Transverse colon (tissue), 4 donors: ENCODE measurements at regions not wholly inside any gene's neighbourhood (a gene's known extent, or its start where the extent isn't known, plus 50 kb on each side); places are given as distances from the start of the nearest gene placed in this dataset.

Experiments used
- EP300 ChIP-seq: sonication (generic); formaldehyde crosslinking; IDR thresholded peaks from one replicate; pipeline ENCODE4 v1.6.1; 2017; ENCODE audit warnings: antibody characterized with exemption, low read depth
- POLR2A ChIP-seq: fragments of 450-650 bp; IDR thresholded peaks from one replicate; pipeline ENCODE4 v1.6.1; 2016; ENCODE audit warnings: antibody characterized with exemption, mild to moderate bottlenecking, moderate library complexity
- POLR2AphosphoS5 ChIP-seq, 3 donors: sonication (generic); formaldehyde crosslinking; IDR thresholded peaks; one replicate each; pipeline ENCODE4 v1.6.1; 2016; ENCODE audit warnings: antibody characterized with exemption in 3 of 3
- TF ChIP-seq, protein P1 (sequence below), 5 experiments: fragments of 200-600 bp in 3 of 5; fragments of 450-650 bp in 2 of 5; sonication (generic) in 3 of 5; IDR thresholded peaks; 1 replicate in 2 of 5; 2 replicates in 3 of 5; pipeline ENCODE4 v1.5.1; 2016 to 2017; ENCODE audit warnings: antibody characterized with exemption in 5 of 5, inconsistent platforms in 3 of 5, mild to moderate bottlenecking in 2 of 5, moderate library complexity in 1 of 5

GRCh38 chr18:30920351-30920750, 122.2 kb downstream of the DSC3 start:
- TF ChIP-seq, protein P1, sequence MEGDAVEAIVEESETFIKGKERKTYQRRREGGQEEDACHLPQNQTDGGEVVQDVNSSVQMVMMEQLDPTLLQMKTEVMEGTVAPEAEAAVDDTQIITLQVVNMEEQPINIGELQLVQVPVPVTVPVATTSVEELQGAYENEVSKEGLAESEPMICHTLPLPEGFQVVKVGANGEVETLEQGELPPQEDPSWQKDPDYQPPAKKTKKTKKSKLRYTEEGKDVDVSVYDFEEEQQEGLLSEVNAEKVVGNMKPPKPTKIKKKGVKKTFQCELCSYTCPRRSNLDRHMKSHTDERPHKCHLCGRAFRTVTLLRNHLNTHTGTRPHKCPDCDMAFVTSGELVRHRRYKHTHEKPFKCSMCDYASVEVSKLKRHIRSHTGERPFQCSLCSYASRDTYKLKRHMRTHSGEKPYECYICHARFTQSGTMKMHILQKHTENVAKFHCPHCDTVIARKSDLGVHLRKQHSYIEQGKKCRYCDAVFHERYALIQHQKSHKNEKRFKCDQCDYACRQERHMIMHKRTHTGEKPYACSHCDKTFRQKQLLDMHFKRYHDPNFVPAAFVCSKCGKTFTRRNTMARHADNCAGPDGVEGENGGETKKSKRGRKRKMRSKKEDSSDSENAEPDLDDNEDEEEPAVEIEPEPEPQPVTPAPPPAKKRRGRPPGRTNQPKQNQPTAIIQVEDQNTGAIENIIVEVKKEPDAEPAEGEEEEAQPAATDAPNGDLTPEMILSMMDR (IDR thresholded peaks at IDR 0.05) = no peak
- TF ChIP-seq POLR2A (no peak), EP300 (no peak), POLR2AphosphoS5 (IDR thresholded peaks at IDR 0.05) (no peak)
